ENCODE measurements at regions not wholly inside any gene's neighbourhood (a gene's known extent, or its start where the extent isn't known, plus 50 kb on each side); places are given as distances from the start of the nearest gene placed in this dataset.

DNA sequence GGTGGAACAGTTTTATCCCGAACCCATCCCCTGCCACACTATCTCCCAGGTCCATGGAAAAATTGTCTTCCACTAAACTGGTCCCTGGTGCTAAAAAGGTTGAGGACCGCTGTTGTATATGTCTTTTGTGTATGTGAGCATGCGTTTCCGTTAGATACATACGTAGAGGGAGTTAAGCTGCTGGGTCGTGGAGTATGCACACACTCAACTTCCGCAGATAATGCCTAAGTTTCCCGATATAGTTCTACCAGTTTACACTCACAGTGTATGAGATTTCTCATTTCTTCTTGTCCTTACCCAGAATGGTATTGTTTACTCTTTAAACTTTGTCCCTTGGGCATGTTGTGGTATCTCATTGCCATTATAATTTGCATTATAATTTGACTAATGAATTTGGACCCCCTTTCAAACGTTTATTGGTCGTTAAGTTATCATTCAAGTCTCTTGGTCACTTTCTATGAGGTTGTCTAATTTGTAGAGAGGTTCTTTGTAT is 50.5 kb upstream of the SCAF8 start:
- TF ChIP-seq, protein P1, sequence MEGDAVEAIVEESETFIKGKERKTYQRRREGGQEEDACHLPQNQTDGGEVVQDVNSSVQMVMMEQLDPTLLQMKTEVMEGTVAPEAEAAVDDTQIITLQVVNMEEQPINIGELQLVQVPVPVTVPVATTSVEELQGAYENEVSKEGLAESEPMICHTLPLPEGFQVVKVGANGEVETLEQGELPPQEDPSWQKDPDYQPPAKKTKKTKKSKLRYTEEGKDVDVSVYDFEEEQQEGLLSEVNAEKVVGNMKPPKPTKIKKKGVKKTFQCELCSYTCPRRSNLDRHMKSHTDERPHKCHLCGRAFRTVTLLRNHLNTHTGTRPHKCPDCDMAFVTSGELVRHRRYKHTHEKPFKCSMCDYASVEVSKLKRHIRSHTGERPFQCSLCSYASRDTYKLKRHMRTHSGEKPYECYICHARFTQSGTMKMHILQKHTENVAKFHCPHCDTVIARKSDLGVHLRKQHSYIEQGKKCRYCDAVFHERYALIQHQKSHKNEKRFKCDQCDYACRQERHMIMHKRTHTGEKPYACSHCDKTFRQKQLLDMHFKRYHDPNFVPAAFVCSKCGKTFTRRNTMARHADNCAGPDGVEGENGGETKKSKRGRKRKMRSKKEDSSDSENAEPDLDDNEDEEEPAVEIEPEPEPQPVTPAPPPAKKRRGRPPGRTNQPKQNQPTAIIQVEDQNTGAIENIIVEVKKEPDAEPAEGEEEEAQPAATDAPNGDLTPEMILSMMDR (conservative IDR thresholded peaks at IDR 0.05): no peak
- no peak for TF ChIP-seq ZFX (IDR thresholded peaks at IDR 0.05)
